ENCODE measurements at regions not wholly inside any gene's neighbourhood (a gene's known extent, or its start where the extent isn't known, plus 50 kb on each side); places are given as distances from the start of the nearest gene placed in this dataset.
"Not testable (repeated sequence)": the region's sequence is repeated elsewhere in the genome, so short reads cannot be mapped to it uniquely, and the experiment has no call there.

- H3K27ac Mint-ChIP-seq, H3K4me1 Mint-ChIP-seq, H3K4me3 Mint-ChIP-seq, H3K9me3 Mint-ChIP-seq, H3K27me3 Mint-ChIP-seq, H3K36me3 Mint-ChIP-seq: not testable (repeated sequence)
Measured at GRCh38 chr10:46845640-46846039, 65.6 kb upstream of the PTPN20 start.

GRCh38 chr10:46860753-46861152, 50.5 kb upstream of the PTPN20 start:
- H3K4me3 Mint-ChIP-seq, H3K4me1 Mint-ChIP-seq, H3K9me3 Mint-ChIP-seq, H3K27me3 Mint-ChIP-seq, H3K27ac Mint-ChIP-seq, H3K36me3 Mint-ChIP-seq: not testable (repeated sequence)

Data from activated naive CD4-positive, alpha-beta T cell treated with anti-CD3 and anti-CD28 coated beads, Interleukin-2, amount 50 U/mL, for 24 hours (primary cell).